Trophoblast cell (in vitro differentiated cells and primary cell): ENCODE measurements at regions not wholly inside any gene's neighbourhood (a gene's known extent, or its start where the extent isn't known, plus 50 kb on each side); places are given as distances from the start of the nearest gene placed in this dataset.

ENCODE experiments used
- DNase-seq, 2 donors: peaks; one replicate each; pipeline ENCODE4 v3.0.0-alpha.2; 2016
- H2AFZ ChIP-seq: 2 replicates; pipeline ENCODE4 v1.6.1; 2013; ENCODE audit warnings: low read length, moderate library complexity, mild to moderate bottlenecking; ENCODE audit not compliant: insufficient read depth, poor library complexity
- H2AK5ac ChIP-seq: 2 replicates; pipeline ENCODE4 v1.6.1; 2013; ENCODE audit warnings: mild to moderate bottlenecking, low read length
- H2BK120ac ChIP-seq: 2 replicates; pipeline ENCODE4 v1.6.1; 2013; ENCODE audit warnings: low read length, mild to moderate bottlenecking, moderate library complexity; ENCODE audit not compliant: insufficient read depth, poor library complexity
- H2BK12ac ChIP-seq: 2 replicates; pipeline ENCODE4 v1.6.1; 2013; ENCODE audit warnings: mild to moderate bottlenecking, low read length, moderate library complexity
- H2BK5ac ChIP-seq: 2 replicates; pipeline ENCODE4 v1.6.1; 2013; ENCODE audit warnings: low read length, low read depth, moderate library complexity, mild to moderate bottlenecking; ENCODE audit not compliant: poor library complexity
- H3K14ac ChIP-seq: 2 replicates; pipeline ENCODE4 v1.6.1; 2013; ENCODE audit warnings: mild to moderate bottlenecking, low read length
- H3K18ac ChIP-seq: 2 replicates; pipeline ENCODE4 v1.6.1; 2013; ENCODE audit warnings: mild to moderate bottlenecking, low read length
- H3K23ac ChIP-seq: 2 replicates; pipeline ENCODE4 v1.6.1; 2013; ENCODE audit warnings: low read length
- H3K27ac ChIP-seq: 2 replicates; pipeline ENCODE4 v1.5.1; 2013; ENCODE audit warnings: low read depth, mild to moderate bottlenecking, inconsistent platforms, low read length, moderate library complexity
- H3K27me3 ChIP-seq: 2 replicates; pipeline ENCODE4 v1.6.1; 2013; ENCODE audit warnings: inconsistent platforms, mild to moderate bottlenecking, low read length, moderate library complexity; ENCODE audit not compliant: insufficient read depth
- H3K36me3 ChIP-seq, 2 experiments: 1 replicate in 1 of 2; 2 replicates in 1 of 2; pipeline ENCODE4 v1.6.1; 2013; ENCODE audit warnings: low read length in 2 of 2, mild to moderate bottlenecking in 2 of 2, moderate library complexity in 1 of 2; ENCODE audit not compliant: insufficient read depth in 2 of 2, control insufficient read depth in 1 of 2
- H3K4ac ChIP-seq: 2 replicates; pipeline ENCODE4 v1.6.1; 2013; ENCODE audit warnings: low read depth, mild to moderate bottlenecking, low read length, moderate library complexity
- H3K4me1 ChIP-seq, 2 experiments: 1 replicate in 1 of 2; 2 replicates in 1 of 2; pipeline ENCODE4 v1.6.1; 2013; ENCODE audit warnings: low read length in 2 of 2, mild to moderate bottlenecking in 2 of 2, moderate library complexity in 1 of 2; ENCODE audit not compliant: insufficient read depth in 2 of 2, control insufficient read depth in 1 of 2
- H3K4me2 ChIP-seq: 2 replicates; pipeline ENCODE4 v1.6.1; 2013; ENCODE audit warnings: inconsistent platforms, mild to moderate bottlenecking, low read length, moderate library complexity
- H3K4me3 ChIP-seq: 2 replicates; pipeline ENCODE4 v1.5.1; 2013; ENCODE audit warnings: mild to moderate bottlenecking, low read depth, low read length, inconsistent platforms
- H3K79me1 ChIP-seq: one replicate; pipeline ENCODE4 v1.6.1; 2013; ENCODE audit warnings: low read length
- H3K79me2 ChIP-seq: 2 replicates; pipeline ENCODE4 v1.6.1; 2013; ENCODE audit warnings: low read length, mild to moderate bottlenecking; ENCODE audit not compliant: control insufficient read depth, insufficient read depth, poor library complexity
- H3K9ac ChIP-seq: 2 replicates; pipeline ENCODE4 v1.6.1; 2013; ENCODE audit warnings: mild to moderate bottlenecking, low read length
- H3K9me3 ChIP-seq: 2 replicates; pipeline ENCODE4 v1.6.1; 2013; ENCODE audit warnings: low read depth, mild to moderate bottlenecking, control low read depth, inconsistent platforms, low read length; ENCODE audit not compliant: insufficient read depth
- H4K12ac ChIP-seq: 2 replicates; pipeline ENCODE4 v1.6.1; 2013; ENCODE audit warnings: low read depth, mild to moderate bottlenecking, low read length, moderate library complexity
- H4K8ac ChIP-seq: 2 replicates; pipeline ENCODE4 v1.6.1; 2013; ENCODE audit warnings: low read depth, mild to moderate bottlenecking, low read length, moderate library complexity
- H4K91ac ChIP-seq: one replicate; pipeline ENCODE4 v1.6.1; 2013; ENCODE audit warnings: low read depth, mild to moderate bottlenecking, low read length, moderate library complexity
- WGBS: extraction: QIAGEN DNeasy Blood & Tissue Kit; methylation state at CpG from one replicate; pipeline ENCODE4 v1.1.7; 2013; ENCODE audit warnings: missing lambda C conversion rate; ENCODE audit not compliant: insufficient read length, insufficient coverage; ENCODE audit errors: extremely low coverage; 5-methylcytosine and 5-hydroxymethylcytosine counted together

GRCh38 chr6:104601721-104602120, 258.0 kb downstream of the HACE1 start:
- no peak overlapping the region for H4K12ac ChIP-seq
- H3K4me2 ChIP-seq = no peak overlapping the region
- no peak overlapping the region for H2AFZ ChIP-seq
- H2BK12ac ChIP-seq = no peak overlapping the region
- WGBS = no CpG with 5 or more reads among the region's 3 CpGs
- peaks cover 0 to 2% of the 10 kb centered on the region in 2 experiments for H3K4me1 ChIP-seq
- DNase-seq = no peak
- no peak overlapping the region for H3K14ac ChIP-seq
- H3K27me3 ChIP-seq = no peaks in the 10 kb centered on the region
- H2AK5ac ChIP-seq = no peak overlapping the region
- H3K36me3 ChIP-seq = no peaks in the 10 kb centered on the region
- no peak overlapping the region for H3K4ac ChIP-seq
- no peak overlapping the region for H3K23ac ChIP-seq
- H2BK120ac ChIP-seq = no peak overlapping the region
- H3K79me1 ChIP-seq = no peaks in the 10 kb centered on the region
- H3K27ac ChIP-seq = no peak overlapping the region
- no peak overlapping the region for H2BK5ac ChIP-seq
- no peak overlapping the region for H4K91ac ChIP-seq
- H4K8ac ChIP-seq = no peak overlapping the region
- H3K4me3 ChIP-seq = no peak overlapping the region
- no peaks in the 10 kb centered on the region for H3K79me2 ChIP-seq
- H3K18ac ChIP-seq = no peak overlapping the region
- no peaks in the 10 kb centered on the region for H3K9me3 ChIP-seq
- no peak overlapping the region for H3K9ac ChIP-seq

- no peak overlapping the region for H3K23ac ChIP-seq
- H3K4ac ChIP-seq = no peak overlapping the region
- H3K36me3 ChIP-seq = no peaks in the 10 kb centered on the region
- H4K12ac ChIP-seq = no peak overlapping the region
- no peak overlapping the region for H3K14ac ChIP-seq
- no peak overlapping the region for H2BK12ac ChIP-seq
- no CpG with 5 or more reads among the region's 6 CpGs for WGBS
- H3K4me1 ChIP-seq = peaks cover 0 to 2% of the 10 kb centered on the region in 2 experiments
- H4K91ac ChIP-seq = no peak overlapping the region
- H2BK120ac ChIP-seq = no peak overlapping the region
- H4K8ac ChIP-seq = no peak overlapping the region
- no peaks in the 10 kb centered on the region for H3K79me2 ChIP-seq
- H3K27ac ChIP-seq = no peak overlapping the region
- no peaks in the 10 kb centered on the region for H3K9me3 ChIP-seq
- no peak overlapping the region for H3K18ac ChIP-seq
- H3K4me3 ChIP-seq = no peak overlapping the region
- no peaks in the 10 kb centered on the region for H3K79me1 ChIP-seq
- no peak overlapping the region for H2AFZ ChIP-seq
- no peak overlapping the region for H2BK5ac ChIP-seq
- H3K4me2 ChIP-seq = no peak overlapping the region
- DNase-seq = no peak
- no peak overlapping the region for H3K9ac ChIP-seq
- no peaks in the 10 kb centered on the region for H3K27me3 ChIP-seq
- no peak overlapping the region for H2AK5ac ChIP-seq
Observed at GRCh38 chr6:104601131-104601651, 258.5 kb downstream of the HACE1 start.

- no peak overlapping the region for H4K8ac ChIP-seq
- no peak overlapping the region for H3K4ac ChIP-seq
- H2BK5ac ChIP-seq = no peak overlapping the region
- H3K23ac ChIP-seq = no peak overlapping the region
- H3K9ac ChIP-seq = no peak overlapping the region
- H3K4me1 ChIP-seq = peaks cover 0 to 2% of the 10 kb centered on the region in 2 experiments
- H3K79me1 ChIP-seq = no peaks in the 10 kb centered on the region
- H3K14ac ChIP-seq = no peak overlapping the region
- H3K36me3 ChIP-seq = no peaks in the 10 kb centered on the region
- H4K91ac ChIP-seq = no peak overlapping the region
- H3K79me2 ChIP-seq = no peaks in the 10 kb centered on the region
- no peak overlapping the region for H2AK5ac ChIP-seq
- H3K27me3 ChIP-seq = no peaks in the 10 kb centered on the region
- H2BK120ac ChIP-seq = no peak overlapping the region
- H3K4me2 ChIP-seq = no peak overlapping the region
- no peak overlapping the region for H3K18ac ChIP-seq
- no CpG with 5 or more reads among the region's 2 CpGs for WGBS
- no peaks in the 10 kb centered on the region for H3K9me3 ChIP-seq
- no peak overlapping the region for H2BK12ac ChIP-seq
- DNase-seq = no peak
- no peak overlapping the region for H3K27ac ChIP-seq
- no peak overlapping the region for H3K4me3 ChIP-seq
- H4K12ac ChIP-seq = no peak overlapping the region
- H2AFZ ChIP-seq = no peak overlapping the region
Observed at GRCh38 chr6:104600639-104600931, 259.1 kb downstream of the HACE1 start.

GRCh38 chr6:104599821-104600638, 259.7 kb downstream of the HACE1 start:
- Histone ChIP-seq H4K12ac (no peak overlapping the region), H2BK12ac (no peak overlapping the region), H3K4me1 (peaks cover 0 to 2% of the 10 kb centered on the region in 2 experiments), H3K9me3 (no peaks in the 10 kb centered on the region), H4K91ac (no peak overlapping the region), H3K18ac (no peak overlapping the region), H2BK5ac (no peak overlapping the region), H3K36me3 (no peaks in the 10 kb centered on the region), H3K27me3 (no peaks in the 10 kb centered on the region), H3K4me2 (no peak overlapping the region), H3K4me3 (no peak overlapping the region), H3K27ac (no peak overlapping the region), H2BK120ac (no peak overlapping the region), H2AK5ac (no peak overlapping the region), H3K4ac (no peak overlapping the region), H2AFZ (no peak overlapping the region), H3K14ac (no peak overlapping the region), H3K9ac (no peak overlapping the region), H3K23ac (no peak overlapping the region), H3K79me2 (no peaks in the 10 kb centered on the region), H4K8ac (no peak overlapping the region), H3K79me1 (no peaks in the 10 kb centered on the region)
- no CpG with 5 or more reads among the region's 3 CpGs for WGBS
- DNase-seq = no peak
